ENCODE measurements at regions not wholly inside any gene's neighbourhood (a gene's known extent, or its start where the extent isn't known, plus 50 kb on each side); places are given as distances from the start of the nearest gene placed in this dataset.
"Not testable (repeated sequence)": the region's sequence is repeated elsewhere in the genome, so short reads cannot be mapped to it uniquely, and the experiment has no call there.

- H3K9me3 ChIP-seq; H3K4me1 ChIP-seq; H3K4me3 ChIP-seq; H3K27ac ChIP-seq; H3K36me3 ChIP-seq (ENCODE audit: low read depth, missing control alignments); intact Hi-C loops (cut with DNase I; ENCODE audit: low total_unique reads); H3K27me3 ChIP-seq; DNase-seq: not testable (repeated sequence)
- WGBS, 2 donors = no CpG with 5 or more reads among the region's 1 CpG
Observed at GRCh38 chr1:120588811-120589210, 134.9 kb upstream of the NBPF26 start.

- H3K27me3 ChIP-seq; H3K4me1 ChIP-seq; DNase-seq; H3K4me3 ChIP-seq; intact Hi-C loops (cut with DNase I; ENCODE audit: low total_unique reads); H3K27ac ChIP-seq; H3K36me3 ChIP-seq (ENCODE audit: low read depth, missing control alignments); H3K9me3 ChIP-seq: not testable (repeated sequence)
- 64% methylated on average over 2 of the region's 4 CpGs; no CpG with 5 or more reads in 1 of the 2 donors for WGBS, 2 donors
Observed at GRCh38 chr1:120591774-120592173, 132.0 kb upstream of the NBPF26 start.

DNA sequence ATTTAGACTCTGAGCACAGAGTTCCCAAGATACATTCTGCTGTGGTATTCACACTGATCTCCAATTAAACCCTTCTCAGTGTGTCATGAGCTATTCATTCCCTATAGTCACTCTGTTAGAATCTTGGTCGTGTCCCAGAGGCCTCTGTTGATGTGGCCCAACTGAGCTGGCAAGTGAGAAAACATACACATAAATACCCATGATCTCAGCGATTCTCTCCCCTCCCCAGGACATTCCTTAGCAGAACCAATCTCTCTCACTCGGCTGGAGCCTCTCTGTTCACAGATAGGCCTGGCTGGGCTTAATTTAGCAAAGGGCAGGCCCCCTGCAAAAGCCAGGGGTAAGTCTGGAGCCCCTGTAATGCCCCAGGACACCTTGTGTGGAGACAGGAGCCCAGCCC is 130.8 kb upstream of the NBPF26 start:
- DNase-seq; intact Hi-C loops (cut with DNase I; ENCODE audit: low total_unique reads); H3K4me1 ChIP-seq; H3K27ac ChIP-seq; H3K36me3 ChIP-seq (ENCODE audit: low read depth, missing control alignments); H3K4me3 ChIP-seq; H3K9me3 ChIP-seq; H3K27me3 ChIP-seq: not testable (repeated sequence)
- no CpG with 5 or more reads among the region's 3 CpGs for WGBS, 2 donors

- WGBS, 2 donors = no CpG with 5 or more reads among the region's 2 CpGs
- H3K36me3 ChIP-seq (ENCODE audit: low read depth, missing control alignments); H3K4me3 ChIP-seq; DNase-seq; H3K27me3 ChIP-seq; H3K9me3 ChIP-seq; H3K27ac ChIP-seq; H3K4me1 ChIP-seq; intact Hi-C loops (cut with DNase I; ENCODE audit: low total_unique reads): not testable (repeated sequence)
Observed at GRCh38 chr1:120593648-120594047, 130.1 kb upstream of the NBPF26 start.

DNA sequence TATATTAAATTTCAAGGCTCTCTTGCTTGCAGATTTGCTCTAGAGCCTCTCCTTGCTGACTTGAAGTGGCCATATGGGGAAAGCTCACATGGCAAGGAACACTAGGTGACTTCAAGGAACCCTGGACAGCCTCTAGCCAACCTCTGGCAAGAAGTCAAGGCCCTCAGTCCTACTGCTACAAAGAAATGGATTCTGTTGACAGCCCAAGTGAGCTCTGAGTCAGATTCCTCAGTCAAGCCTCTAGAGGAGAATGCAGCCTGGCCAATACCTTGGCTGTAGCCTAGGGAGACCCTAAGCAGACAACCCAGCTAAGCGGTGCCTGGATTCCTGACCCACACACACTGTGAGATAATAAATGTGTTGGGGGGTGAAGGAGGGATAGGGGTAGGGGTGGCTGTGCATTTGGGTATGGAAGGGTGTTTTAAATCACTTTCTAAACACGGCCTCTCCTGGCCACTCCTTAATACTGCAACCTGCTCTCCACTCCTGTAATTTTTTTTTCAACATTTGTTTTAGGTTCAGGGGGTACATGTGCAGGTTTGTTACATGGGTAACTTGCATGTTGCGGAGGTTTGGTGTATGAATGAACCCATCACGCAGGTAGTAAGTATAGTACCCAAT is 125.3 kb upstream of the NBPF26 start:
- H3K4me3 ChIP-seq; DNase-seq; H3K27ac ChIP-seq; intact Hi-C loops (cut with DNase I; ENCODE audit: low total_unique reads); H3K36me3 ChIP-seq (ENCODE audit: low read depth, missing control alignments); H3K27me3 ChIP-seq; H3K4me1 ChIP-seq; H3K9me3 ChIP-seq: not testable (repeated sequence)
- WGBS, 2 donors = no CpG with 5 or more reads among the region's 4 CpGs

GRCh38 chr1:120599511-120599910 is 124.2 kb upstream of the NBPF26 start:
- intact Hi-C loops (cut with DNase I; ENCODE audit: low total_unique reads); H3K4me1 ChIP-seq; H3K27ac ChIP-seq; H3K9me3 ChIP-seq; H3K4me3 ChIP-seq; DNase-seq; H3K36me3 ChIP-seq (ENCODE audit: low read depth, missing control alignments); H3K27me3 ChIP-seq: not testable (repeated sequence)
- no CpG with 5 or more reads among the region's 3 CpGs for WGBS, 2 donors

DNA sequence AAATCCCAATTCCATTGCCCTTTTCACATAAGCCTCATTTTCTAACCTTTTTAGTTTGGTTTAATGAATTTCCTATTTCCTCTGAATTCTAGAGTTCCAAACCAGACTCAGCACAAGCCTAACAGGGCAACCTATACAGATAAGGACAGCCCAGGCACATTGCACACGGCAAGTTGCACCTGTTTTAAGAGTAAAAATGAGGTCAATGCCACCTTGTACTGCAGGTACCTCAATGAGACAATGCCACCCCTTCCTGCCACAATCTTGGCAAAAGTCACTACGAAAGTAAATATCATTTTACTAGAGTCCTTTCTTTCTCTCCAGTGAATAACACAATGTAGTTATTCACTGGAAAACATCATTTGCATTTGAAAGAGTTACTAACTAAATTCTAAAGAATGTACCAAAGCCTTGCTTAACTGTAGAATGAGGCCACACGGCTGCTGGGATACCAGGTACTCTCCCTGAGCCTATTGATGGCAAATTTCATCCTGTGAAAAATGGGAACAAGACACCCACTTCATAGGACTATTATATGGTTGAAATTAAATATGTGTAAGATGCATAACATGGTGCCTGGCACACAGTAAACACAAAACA is 123.2 kb upstream of the NBPF26 start:
- WGBS, 2 donors = no CpG with 5 or more reads among the region's 3 CpGs
- intact Hi-C loops (cut with DNase I; ENCODE audit: low total_unique reads) = not testable (repeated sequence)

GRCh38 chr1:120607882-120608281 is 115.9 kb upstream of the NBPF26 start:
- H3K4me1 ChIP-seq; H3K9me3 ChIP-seq; H3K27me3 ChIP-seq; H3K4me3 ChIP-seq; intact Hi-C loops (cut with DNase I; ENCODE audit: low total_unique reads); DNase-seq; H3K36me3 ChIP-seq (ENCODE audit: low read depth, missing control alignments); H3K27ac ChIP-seq: not testable (repeated sequence)
- WGBS, 2 donors = no CpG with 5 or more reads among the region's 3 CpGs

More for the DNA sequence above, 123.2 kb upstream of the NBPF26 start:
- H3K27ac ChIP-seq; H3K4me3 ChIP-seq; H3K4me1 ChIP-seq; H3K9me3 ChIP-seq; H3K36me3 ChIP-seq (ENCODE audit: low read depth, missing control alignments); H3K27me3 ChIP-seq; DNase-seq: not testable (repeated sequence)

- H3K9me3 ChIP-seq; H3K4me3 ChIP-seq; H3K4me1 ChIP-seq; intact Hi-C loops (cut with DNase I; ENCODE audit: low total_unique reads); H3K27ac ChIP-seq; H3K36me3 ChIP-seq (ENCODE audit: low read depth, missing control alignments); DNase-seq; H3K27me3 ChIP-seq: not testable (repeated sequence)
- no CpG with 5 or more reads among the region's 8 CpGs for WGBS, 2 donors
Observed at GRCh38 chr1:120608314-120609014, 115.3 kb upstream of the NBPF26 start.

- H3K36me3 ChIP-seq (ENCODE audit: low read depth, missing control alignments); H3K4me3 ChIP-seq; H3K4me1 ChIP-seq; intact Hi-C loops (cut with DNase I; ENCODE audit: low total_unique reads); H3K27me3 ChIP-seq; H3K9me3 ChIP-seq; H3K27ac ChIP-seq; DNase-seq: not testable (repeated sequence)
- WGBS, 2 donors = no CpG with 5 or more reads among the region's 3 CpGs
Observed at GRCh38 chr1:120609015-120609573, 114.7 kb upstream of the NBPF26 start.

DNA sequence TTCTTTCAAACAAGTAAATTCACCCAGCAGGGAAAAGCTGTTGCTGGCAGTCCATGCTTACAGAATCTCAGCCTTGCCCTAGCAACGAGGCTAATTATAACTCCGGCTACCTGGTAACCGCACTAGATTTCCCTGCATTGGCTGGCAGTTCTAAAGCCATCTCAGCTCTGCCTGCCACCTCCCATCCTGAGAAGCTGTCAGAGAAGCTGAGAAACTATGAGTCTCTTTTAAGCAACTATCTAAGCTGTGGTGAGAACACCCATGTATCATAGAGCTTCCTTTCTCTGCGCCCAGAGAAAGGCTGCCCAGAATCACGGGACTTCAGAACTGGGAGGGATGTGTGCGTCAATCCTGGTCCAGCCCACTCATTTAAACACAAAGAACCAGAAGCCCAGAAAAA is 113.9 kb upstream of the NBPF26 start:
- no CpG with 5 or more reads among the region's 6 CpGs for WGBS, 2 donors
- H3K27me3 ChIP-seq; H3K27ac ChIP-seq; intact Hi-C loops (cut with DNase I; ENCODE audit: low total_unique reads); DNase-seq; H3K36me3 ChIP-seq (ENCODE audit: low read depth, missing control alignments); H3K4me3 ChIP-seq; H3K4me1 ChIP-seq; H3K9me3 ChIP-seq: not testable (repeated sequence)
